ENCODE measurements at regions not wholly inside any gene's neighbourhood (a gene's known extent, or its start where the extent isn't known, plus 50 kb on each side); places are given as distances from the start of the nearest gene placed in this dataset.

DNA sequence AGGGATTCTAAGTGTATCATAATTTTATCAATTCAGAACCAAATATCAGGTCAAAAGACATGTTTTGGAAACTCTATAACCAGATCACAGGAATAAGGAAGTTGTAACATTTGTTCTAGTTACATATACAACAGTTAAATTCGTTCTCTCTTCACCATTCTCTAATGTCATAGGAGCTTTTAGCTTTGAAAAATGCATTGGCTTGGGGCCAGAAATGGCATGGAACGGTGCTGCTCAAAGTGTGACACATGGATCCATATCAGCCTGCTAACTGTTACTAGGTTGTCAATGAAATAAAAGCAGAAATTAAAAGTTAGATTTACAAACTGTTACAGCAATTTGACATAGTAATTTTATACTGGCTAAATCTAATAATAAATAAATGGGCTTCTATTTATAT is 120.3 kb downstream of the LCA5 start:
- Mint-ChIP-seq H3K9me3 (ENCODE audit: unreplicated experiment) (no peaks in the 10 kb centered on the region), H3K36me3 (ENCODE audit: low read depth, unreplicated experiment) (no peaks in the 10 kb centered on the region), H3K4me1 (ENCODE audit: unreplicated experiment) (no peaks in the 10 kb centered on the region), H3K27ac (ENCODE audit: unreplicated experiment) (no peak overlapping the region), H3K4me3 (ENCODE audit: unreplicated experiment) (no peak overlapping the region), H3K27me3 (ENCODE audit: unreplicated experiment) (no peaks in the 10 kb centered on the region)
- no peak for DNase-seq (ENCODE audit: low spot score)
- TF ChIP-seq, protein P1, sequence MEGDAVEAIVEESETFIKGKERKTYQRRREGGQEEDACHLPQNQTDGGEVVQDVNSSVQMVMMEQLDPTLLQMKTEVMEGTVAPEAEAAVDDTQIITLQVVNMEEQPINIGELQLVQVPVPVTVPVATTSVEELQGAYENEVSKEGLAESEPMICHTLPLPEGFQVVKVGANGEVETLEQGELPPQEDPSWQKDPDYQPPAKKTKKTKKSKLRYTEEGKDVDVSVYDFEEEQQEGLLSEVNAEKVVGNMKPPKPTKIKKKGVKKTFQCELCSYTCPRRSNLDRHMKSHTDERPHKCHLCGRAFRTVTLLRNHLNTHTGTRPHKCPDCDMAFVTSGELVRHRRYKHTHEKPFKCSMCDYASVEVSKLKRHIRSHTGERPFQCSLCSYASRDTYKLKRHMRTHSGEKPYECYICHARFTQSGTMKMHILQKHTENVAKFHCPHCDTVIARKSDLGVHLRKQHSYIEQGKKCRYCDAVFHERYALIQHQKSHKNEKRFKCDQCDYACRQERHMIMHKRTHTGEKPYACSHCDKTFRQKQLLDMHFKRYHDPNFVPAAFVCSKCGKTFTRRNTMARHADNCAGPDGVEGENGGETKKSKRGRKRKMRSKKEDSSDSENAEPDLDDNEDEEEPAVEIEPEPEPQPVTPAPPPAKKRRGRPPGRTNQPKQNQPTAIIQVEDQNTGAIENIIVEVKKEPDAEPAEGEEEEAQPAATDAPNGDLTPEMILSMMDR (IDR thresholded peaks at IDR 0.05; ENCODE audit: unreplicated experiment), result no peak

DNA sequence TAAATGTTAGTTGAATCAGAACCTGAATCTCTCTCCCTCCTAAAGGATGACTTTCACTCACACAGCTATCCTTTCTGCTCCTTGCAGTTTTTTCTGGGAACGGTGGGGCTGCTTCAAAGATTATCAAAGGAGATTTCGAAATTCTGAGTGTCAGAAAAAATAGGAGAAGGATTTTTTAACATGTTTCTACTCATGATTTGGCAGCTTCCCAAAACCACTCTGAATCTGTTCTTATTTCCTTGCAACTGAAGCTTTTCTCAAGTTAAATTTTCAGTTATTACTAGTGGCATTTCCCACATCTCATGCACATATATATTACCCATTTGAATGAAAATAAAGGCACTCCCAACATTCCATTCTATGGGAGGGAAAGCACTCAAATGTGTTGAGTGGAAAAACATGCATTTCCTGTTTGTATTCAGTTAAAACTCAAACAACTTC is 123.6 kb downstream of the LCA5 start:
- no peak for DNase-seq (ENCODE audit: low spot score)
- Mint-ChIP-seq H3K9me3 (ENCODE audit: unreplicated experiment) (no peaks in the 10 kb centered on the region), H3K4me1 (ENCODE audit: unreplicated experiment) (peaks cover 5% of the 10 kb centered on the region), H3K27me3 (ENCODE audit: unreplicated experiment) (no peaks in the 10 kb centered on the region), H3K36me3 (ENCODE audit: low read depth, unreplicated experiment) (no peaks in the 10 kb centered on the region), H3K4me3 (ENCODE audit: unreplicated experiment) (no peak overlapping the region), H3K27ac (ENCODE audit: unreplicated experiment) (no peak overlapping the region)
- TF ChIP-seq, protein P1 (IDR thresholded peaks at IDR 0.05; ENCODE audit: unreplicated experiment), result no peak

DNA sequence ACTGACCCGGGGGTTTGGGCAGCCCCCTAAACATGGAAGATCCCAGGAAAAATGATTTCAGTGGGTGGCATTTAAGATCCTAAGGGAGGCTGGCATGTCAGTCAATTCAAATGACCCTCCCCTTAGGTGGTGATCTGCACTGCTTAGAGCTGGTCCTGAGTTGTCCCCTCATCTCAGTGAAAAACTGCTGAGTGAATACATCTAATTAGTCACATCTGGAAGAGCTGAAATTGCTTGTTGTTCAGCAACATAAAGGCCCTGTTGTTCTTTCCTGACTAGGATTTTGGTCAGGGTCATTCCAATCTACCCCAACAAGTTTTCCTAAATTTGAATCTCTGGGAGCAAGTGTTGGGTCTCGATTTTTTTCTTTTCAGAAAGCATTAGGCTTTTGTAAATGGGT is 126.4 kb downstream of the LCA5 start:
- no peak overlapping the region for H3K4me3 Mint-ChIP-seq (ENCODE audit: unreplicated experiment)
- DNase-seq (ENCODE audit: low spot score), result no peak

DNA sequence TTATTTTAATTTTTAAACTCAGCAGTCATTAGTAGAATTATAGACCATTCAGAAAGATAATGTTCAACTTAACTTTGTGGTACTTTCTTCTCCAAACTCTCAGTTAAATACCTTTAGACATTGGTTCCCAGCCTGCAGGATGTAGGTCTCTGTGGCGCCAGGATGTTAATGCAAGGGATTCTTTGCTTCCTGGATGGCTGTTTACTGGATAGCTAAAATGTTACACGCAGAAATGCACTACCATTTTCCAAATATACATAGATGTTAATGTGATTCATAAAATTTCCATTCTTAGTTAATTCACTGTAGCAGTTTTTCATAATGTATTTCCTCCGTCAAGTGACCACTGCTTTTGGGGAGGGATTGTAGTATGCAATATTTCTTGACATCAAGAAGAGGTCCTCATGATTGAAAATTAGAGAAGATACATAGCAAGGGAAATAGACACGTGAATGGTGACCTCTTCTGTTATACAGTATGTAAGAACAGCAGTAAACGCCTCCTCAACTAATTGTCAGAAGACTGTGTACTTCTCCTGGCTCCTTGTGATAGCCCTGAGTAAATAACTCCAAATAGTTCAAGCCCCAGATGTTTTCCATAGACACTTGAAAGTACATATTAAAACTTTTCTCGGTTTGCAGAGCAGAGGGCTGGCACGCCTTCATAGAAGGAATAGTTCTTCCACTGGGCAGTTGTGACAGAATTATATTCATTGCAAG is 128.8 kb downstream of the LCA5 start:
- no peak for DNase-seq (ENCODE audit: low spot score)
- TF ChIP-seq, protein P1 (IDR thresholded peaks at IDR 0.05; ENCODE audit: unreplicated experiment), result no peak
- no peaks in the 10 kb centered on the region for H3K9me3 Mint-ChIP-seq (ENCODE audit: unreplicated experiment)
- H3K36me3 Mint-ChIP-seq (ENCODE audit: low read depth, unreplicated experiment), result no peaks in the 10 kb centered on the region
- no peak overlapping the region for H3K27ac Mint-ChIP-seq (ENCODE audit: unreplicated experiment)
- H3K27me3 Mint-ChIP-seq (ENCODE audit: unreplicated experiment), result no peaks in the 10 kb centered on the region
- no peak overlapping the region for H3K4me3 Mint-ChIP-seq (ENCODE audit: unreplicated experiment)
- peaks cover 12% of the 10 kb centered on the region for H3K4me1 Mint-ChIP-seq (ENCODE audit: unreplicated experiment)

More for the DNA sequence above, 126.4 kb downstream of the LCA5 start:
- Mint-ChIP-seq H3K27ac (ENCODE audit: unreplicated experiment) (no peak overlapping the region), H3K9me3 (ENCODE audit: unreplicated experiment) (no peaks in the 10 kb centered on the region), H3K4me1 (ENCODE audit: unreplicated experiment) (peaks cover 12% of the 10 kb centered on the region), H3K27me3 (ENCODE audit: unreplicated experiment) (no peaks in the 10 kb centered on the region), H3K36me3 (ENCODE audit: low read depth, unreplicated experiment) (no peaks in the 10 kb centered on the region)
- TF ChIP-seq, protein P1 (IDR thresholded peaks at IDR 0.05; ENCODE audit: unreplicated experiment), result no peak

DNA sequence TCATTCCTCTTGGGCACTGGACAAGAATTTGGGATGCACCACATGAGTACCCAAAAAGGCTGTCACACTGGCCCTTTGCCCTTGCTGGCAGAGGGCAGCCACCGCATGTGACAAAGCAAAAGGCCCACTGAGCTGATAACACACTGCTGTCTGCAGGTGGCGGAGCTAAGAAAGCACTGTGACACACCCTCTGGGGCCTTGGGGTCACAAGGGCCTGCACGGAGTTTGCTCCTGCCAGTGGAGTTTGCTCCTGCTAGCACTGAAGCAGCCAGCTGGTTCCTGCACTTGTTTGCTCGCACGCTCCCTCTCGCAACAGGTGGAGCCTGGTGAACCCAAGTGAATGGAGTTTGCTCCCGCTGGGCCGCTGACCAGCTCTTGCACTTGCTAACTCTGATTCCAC is 132.6 kb downstream of the LCA5 start:
- no peak overlapping the region for H3K4me3 Mint-ChIP-seq (ENCODE audit: unreplicated experiment)
- H3K4me1 Mint-ChIP-seq (ENCODE audit: unreplicated experiment), result peaks cover 8% of the 10 kb centered on the region
- no peak overlapping the region for H3K27ac Mint-ChIP-seq (ENCODE audit: unreplicated experiment)
- no peaks in the 10 kb centered on the region for H3K27me3 Mint-ChIP-seq (ENCODE audit: unreplicated experiment)
- TF ChIP-seq, protein P1 (IDR thresholded peaks at IDR 0.05; ENCODE audit: unreplicated experiment), result no peak
- no peaks in the 10 kb centered on the region for H3K9me3 Mint-ChIP-seq (ENCODE audit: unreplicated experiment)
- no peaks in the 10 kb centered on the region for H3K36me3 Mint-ChIP-seq (ENCODE audit: low read depth, unreplicated experiment)
- DNase-seq (ENCODE audit: low spot score), result no peak

All from endothelial cell (in vitro differentiated cells).